SK-N-SH (cell line): ENCODE measurements at regions not wholly inside any gene's neighbourhood (a gene's known extent, or its start where the extent isn't known, plus 50 kb on each side); places are given as distances from the start of the nearest gene placed in this dataset.

Experiments used
- CTCF ChIA-PET: fragments of 300-600, 350-600 bp; formaldehyde crosslinking; extraction: SDS; loops from one replicate; lab custom pipeline; 2021; lab: Yijun Ruan, JAX
- POLR2A ChIA-PET: fragments of 350-600 bp; sonication (Branson Sonifier 250); formaldehyde crosslinking; extraction: SDS; loops from one replicate; lab custom pipeline; 2020; ENCODE audit warnings: antibody characterized with exemption, inconsistent platforms; lab: Yijun Ruan, JAX
- DNase-seq: peaks from one replicate; pipeline ENCODE4 v3.0.0; 2012
- H2AFZ ChIP-seq: fragments of 200-600 bp; sonication (generic); 2 replicates; pipeline ENCODE4 v1.8.1; 2016; ENCODE audit warnings: antibody characterized with exemption, mild to moderate bottlenecking, low read depth
- H3F3A ChIP-seq: fragments of 200-600 bp; sonication (generic); replicated peaks from 2 replicates; pipeline ENCODE3; 2016; ENCODE audit warnings: antibody characterized with exemption, mild to moderate bottlenecking; ENCODE audit not compliant: insufficient read depth
- H3K27ac ChIP-seq, 2 experiments: fragments of 200-500 bp in 1 of 2; fragments of 200-600 bp in 1 of 2; sonication (Bioruptor generic) in 1 of 2; sonication (generic), shearing (Covaris generic) in 1 of 2; 2 replicates each; pipeline versions ENCODE4 v1.5.1 to v1.6.1; 2014 to 2016; ENCODE audit warnings: low read depth in 2 of 2, inconsistent platforms in 1 of 2, low read length in 1 of 2, mild to moderate bottlenecking in 1 of 2, mixed read lengths in 1 of 2
- H3K27me3 ChIP-seq: fragments of 200-600 bp; sonication (generic), shearing (Covaris generic); 2 replicates; pipeline ENCODE4 v1.6.1; 2016; ENCODE audit warnings: mixed run types; ENCODE audit not compliant: insufficient read depth
- H3K36me3 ChIP-seq, 2 experiments: fragments of 200-500 bp in 1 of 2; fragments of 200-600 bp in 1 of 2; sonication (Bioruptor generic) in 1 of 2; sonication (generic) in 1 of 2; replicated peaks in 1 of 2; 2 replicates each; pipeline versions ENCODE3 to v1.5.1; 2014 to 2016; ENCODE audit warnings: low read length in 1 of 2, mild to moderate bottlenecking in 1 of 2; ENCODE audit not compliant: insufficient read depth in 2 of 2, control insufficient read depth in 1 of 2
- H3K4me1 ChIP-seq, 2 experiments: fragments of 200-500 bp in 1 of 2; fragments of 200-600 bp in 1 of 2; sonication (Bioruptor generic) in 1 of 2; sonication (generic), shearing (Covaris generic) in 1 of 2; 2 replicates each; pipeline versions ENCODE4 v1.5.1 to v1.6.1; 2014 to 2016; ENCODE audit warnings: low read depth in 1 of 2, low read length in 1 of 2, mixed run types in 1 of 2; ENCODE audit not compliant: insufficient read depth in 2 of 2, control insufficient read depth in 1 of 2
- H3K4me2 ChIP-seq: fragments of 200-600 bp; sonication (generic), shearing (Covaris generic); 2 replicates; pipeline ENCODE4 v1.6.1; 2017; ENCODE audit warnings: mixed run types
- H3K4me3 ChIP-seq, 2 experiments: fragments of 200-500 bp in 1 of 2; fragments of 200-600 bp in 1 of 2; sonication (Bioruptor generic) in 1 of 2; sonication (generic), shearing (Covaris generic) in 1 of 2; 2 replicates each; pipeline versions ENCODE4 v1.5.1 to v1.8.1; 2014 to 2016; ENCODE audit warnings: low read depth in 2 of 2, inconsistent platforms in 1 of 2, low read length in 1 of 2, mild to moderate bottlenecking in 1 of 2, mixed read lengths in 1 of 2, moderate library complexity in 1 of 2
- H3K79me2 ChIP-seq: fragments of 200-600 bp; sonication (generic); 2 replicates; pipeline ENCODE4 v1.8.1; 2017; ENCODE audit warnings: mild to moderate bottlenecking; ENCODE audit not compliant: insufficient read depth
- H3K9ac ChIP-seq: fragments of 200-600 bp; sonication (generic); 2 replicates; pipeline ENCODE4 v1.6.1; 2017; ENCODE audit warnings: mixed run types
- H3K9me2 ChIP-seq: fragments of 200-600 bp; sonication (generic); 2 replicates; pipeline ENCODE4 v1.6.1; 2017; ENCODE audit warnings: mixed run types
- H3K9me3 ChIP-seq: fragments of 200-600 bp; sonication (generic); 2 replicates; pipeline ENCODE4 v1.6.1; 2017; ENCODE audit warnings: mixed run types, mild to moderate bottlenecking, moderate library complexity
- H4K20me1 ChIP-seq: fragments of 200-600 bp; sonication (generic); 2 replicates; pipeline ENCODE4 v1.6.1; 2017; ENCODE audit warnings: mild to moderate bottlenecking, mixed run types; ENCODE audit not compliant: insufficient read depth
- ELF1 ChIP-seq: IDR thresholded peaks from 2 replicates; pipeline ENCODE4 v1.4.0; 2012
- EZH2phosphoT487 ChIP-seq: fragments of 200-600 bp; sonication (generic); IDR thresholded peaks from 2 replicates; pipeline ENCODE4 v1.6.1; 2017; ENCODE audit warnings: low read depth, mixed run types, mild to moderate bottlenecking, antibody characterized with exemption, moderate library complexity, borderline replicate concordance
- FOXM1 ChIP-seq: IDR thresholded peaks from 2 replicates; pipeline ENCODE4 v1.4.0; 2012; ENCODE audit warnings: low read depth, mild to moderate bottlenecking
- GATA2 ChIP-seq: sonication (generic); formaldehyde crosslinking; IDR thresholded peaks from 2 replicates; pipeline ENCODE4 v1.5.0; 2020; ENCODE audit warnings: mild to moderate bottlenecking, missing genetic modification reagents
- MAX ChIP-seq: IDR thresholded peaks from 2 replicates; pipeline ENCODE4 v1.4.0; 2012; ENCODE audit warnings: low read depth
- MEF2A ChIP-seq: IDR thresholded peaks from 2 replicates; pipeline ENCODE4 v1.4.0; 2012; ENCODE audit warnings: low read depth, borderline replicate concordance
- MXI1 ChIP-seq: IDR thresholded peaks from 2 replicates; pipeline ENCODE4 v1.6.1; 2012; ENCODE audit warnings: mild to moderate bottlenecking, low read depth, low read length, improper control_type of control experiment
- NFIC ChIP-seq: IDR thresholded peaks from 2 replicates; pipeline ENCODE4 v1.4.0; 2012; ENCODE audit warnings: borderline replicate concordance
- PBX3 ChIP-seq: IDR thresholded peaks from 2 replicates; pipeline ENCODE4; 2012
- POLR2AphosphoS5 ChIP-seq: IDR thresholded peaks from 2 replicates; pipeline ENCODE4 v1.6.1; 2012; ENCODE audit warnings: low read depth, low read length
- RAD21 ChIP-seq: IDR thresholded peaks from 2 replicates; pipeline ENCODE4 v1.6.1; 2012; ENCODE audit warnings: mild to moderate bottlenecking, low read length
- RCOR1 ChIP-seq: fragments of 150-350 bp; IDR thresholded peaks from 2 replicates; pipeline ENCODE4 v1.6.1; 2017; ENCODE audit warnings: antibody characterized with exemption, low read length
- RFX5 ChIP-seq: IDR thresholded peaks from 2 replicates; pipeline ENCODE4 v1.6.1; 2012; ENCODE audit warnings: mild to moderate bottlenecking, improper control_type of control experiment, low read length
- RXRA ChIP-seq: IDR thresholded peaks from 2 replicates; pipeline ENCODE4 v1.4.0; 2012; ENCODE audit warnings: low read depth, mild to moderate bottlenecking, borderline replicate concordance
- SIN3A ChIP-seq: IDR thresholded peaks from 2 replicates; pipeline ENCODE4 v1.6.1; 2012; ENCODE audit warnings: low read depth, mild to moderate bottlenecking, low read length, moderate library complexity, borderline replicate concordance
- TCF12 ChIP-seq: IDR thresholded peaks from 2 replicates; pipeline ENCODE4 v1.4.0; 2012
- TEAD4 ChIP-seq: IDR thresholded peaks from 2 replicates; pipeline ENCODE4 v1.4.0; 2012; ENCODE audit warnings: mild to moderate bottlenecking, borderline replicate concordance; ENCODE audit not compliant: insufficient read depth
- YY1 ChIP-seq: IDR thresholded peaks from 2 replicates; pipeline ENCODE4 v1.4.0; 2012; ENCODE audit warnings: low read depth, mild to moderate bottlenecking
- WGBS: methylation state at CpG from one replicate; pipeline ENCODE4 v1.1.6; 2017; ENCODE audit warnings: low lambda C conversion rate; 5-methylcytosine and 5-hydroxymethylcytosine counted together
- TF ChIP-seq, protein P1 (sequence below): fragments of 150-350 bp; IDR thresholded peaks from 2 replicates; pipeline ENCODE4 v1.6.1; 2017; ENCODE audit warnings: antibody characterized with exemption, low read length, low read depth, borderline replicate concordance
- TF ChIP-seq, protein P2 (sequence below): fragments of 200-600 bp; sonication (generic); IDR thresholded peaks from 2 replicates; pipeline ENCODE4 v1.6.1; 2017; ENCODE audit warnings: antibody characterized with exemption, mild to moderate bottlenecking, moderate library complexity

DNA sequence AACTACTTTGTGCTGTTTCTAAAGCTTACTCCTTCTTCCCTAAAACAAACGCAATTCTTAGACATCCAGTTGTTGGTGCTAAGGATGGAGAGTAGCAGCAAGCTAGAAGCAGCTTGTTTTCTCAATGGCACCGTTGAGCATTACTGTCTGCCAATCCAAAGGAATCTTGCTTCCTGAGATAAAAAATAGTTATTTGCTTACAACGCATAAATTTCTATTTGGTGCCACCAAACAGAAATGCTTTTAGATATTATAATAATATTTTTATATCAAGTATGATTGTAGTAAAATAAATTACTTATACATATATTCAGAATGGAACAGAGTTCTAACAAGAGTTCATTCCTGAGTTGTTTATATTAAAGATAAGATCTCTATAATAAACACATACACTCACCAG lies 434.7 kb downstream of the CPS1 start:
- CTCF ChIA-PET, result no interaction called here
- no peaks in the 10 kb centered on the region for H3K27me3 ChIP-seq
- POLR2A ChIA-PET, result no interaction called here
- TF ChIP-seq TEAD4 (no peak), GATA2 (CRISPR knock-in tag) (no peak)
- no peaks in the 10 kb centered on the region for H3K36me3 ChIP-seq
- H3K9ac ChIP-seq, result no peak overlapping the region
- WGBS, result 28% methylated on average over 3 of the region's 3 CpGs
- H3K9me2 ChIP-seq, result peaks cover 3% of the 10 kb centered on the region; the same call in 1 of the 2 replicates
- no peak overlapping the region for H3K4me3 ChIP-seq
- no peaks in the 10 kb centered on the region for H3K79me2 ChIP-seq
- no peaks in the 10 kb centered on the region; a peak in 1 of 4 replicates for H3K4me1 ChIP-seq
- no peak for DNase-seq
- H4K20me1 ChIP-seq, result no peaks in the 10 kb centered on the region
- no peaks in the 10 kb centered on the region for H3F3A ChIP-seq
- no peak overlapping the region for H3K27ac ChIP-seq
- H3K4me2 ChIP-seq, result no peak overlapping the region
- no peaks in the 10 kb centered on the region for H3K9me3 ChIP-seq
- H2AFZ ChIP-seq, result no peak overlapping the region

DNA sequence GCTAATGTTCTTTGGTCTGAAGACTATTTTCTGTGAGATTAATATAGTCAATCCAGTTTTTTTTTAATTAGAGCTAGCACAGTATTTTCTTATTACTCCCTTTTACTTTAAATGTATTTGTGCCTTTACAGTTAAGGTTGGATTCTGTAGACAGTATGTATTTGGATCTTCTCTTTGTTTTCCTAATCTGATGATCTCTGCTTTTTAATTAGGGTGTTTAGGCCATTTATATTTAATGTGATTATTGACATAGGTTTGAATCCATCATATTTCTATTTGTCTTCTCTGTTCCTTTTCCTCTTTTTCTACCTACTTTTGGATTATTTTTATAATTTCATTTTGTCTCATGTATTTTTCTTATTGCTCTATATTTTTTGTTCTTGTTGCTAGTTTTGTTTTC lies 437.7 kb downstream of the CPS1 start:
- Histone ChIP-seq H3K9me3 (no peaks in the 10 kb centered on the region), H3K4me1 (no peaks in the 10 kb centered on the region; a peak in 1 of 4 replicates), H4K20me1 (no peaks in the 10 kb centered on the region), H2AFZ (no peak overlapping the region), H3K9me2 (peaks cover 3% of the 10 kb centered on the region; the same call in 1 of the 2 replicates), H3K9ac (no peak overlapping the region), H3K36me3 (no peaks in the 10 kb centered on the region), H3K27me3 (no peaks in the 10 kb centered on the region), H3F3A (no peaks in the 10 kb centered on the region), H3K79me2 (no peaks in the 10 kb centered on the region), H3K4me2 (no peak overlapping the region), H3K4me3 (no peak overlapping the region), H3K27ac (no peak overlapping the region)
- DNase-seq, result no peak
- ChIA-PET CTCF (no interaction called here), POLR2A (no interaction called here)
- TF ChIP-seq RAD21 (no peak), PBX3 (no peak), MXI1 (no peak), SIN3A (no peak), RFX5 (no peak), GATA2 (CRISPR knock-in tag) (no peak), MEF2A (no peak)
- TF ChIP-seq, protein P1, sequence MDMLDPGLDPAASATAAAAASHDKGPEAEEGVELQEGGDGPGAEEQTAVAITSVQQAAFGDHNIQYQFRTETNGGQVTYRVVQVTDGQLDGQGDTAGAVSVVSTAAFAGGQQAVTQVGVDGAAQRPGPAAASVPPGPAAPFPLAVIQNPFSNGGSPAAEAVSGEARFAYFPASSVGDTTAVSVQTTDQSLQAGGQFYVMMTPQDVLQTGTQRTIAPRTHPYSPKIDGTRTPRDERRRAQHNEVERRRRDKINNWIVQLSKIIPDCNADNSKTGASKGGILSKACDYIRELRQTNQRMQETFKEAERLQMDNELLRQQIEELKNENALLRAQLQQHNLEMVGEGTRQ, result no peak

- Histone ChIP-seq H3K4me2 (no peak overlapping the region), H3K4me3 (no peak overlapping the region)
- CTCF ChIA-PET, result no interaction called here
- TF ChIP-seq MXI1 (no peak), TCF12 (no peak), RAD21 (no peak), MEF2A (no peak), PBX3 (no peak), NFIC (no peak), YY1 (no peak), MAX (no peak), TEAD4 (no peak), FOXM1 (no peak), ELF1 (no peak), RCOR1 (no peak), POLR2AphosphoS5 (no peak), RXRA (no peak), EZH2phosphoT487 (no peak)
- TF ChIP-seq, protein P2, sequence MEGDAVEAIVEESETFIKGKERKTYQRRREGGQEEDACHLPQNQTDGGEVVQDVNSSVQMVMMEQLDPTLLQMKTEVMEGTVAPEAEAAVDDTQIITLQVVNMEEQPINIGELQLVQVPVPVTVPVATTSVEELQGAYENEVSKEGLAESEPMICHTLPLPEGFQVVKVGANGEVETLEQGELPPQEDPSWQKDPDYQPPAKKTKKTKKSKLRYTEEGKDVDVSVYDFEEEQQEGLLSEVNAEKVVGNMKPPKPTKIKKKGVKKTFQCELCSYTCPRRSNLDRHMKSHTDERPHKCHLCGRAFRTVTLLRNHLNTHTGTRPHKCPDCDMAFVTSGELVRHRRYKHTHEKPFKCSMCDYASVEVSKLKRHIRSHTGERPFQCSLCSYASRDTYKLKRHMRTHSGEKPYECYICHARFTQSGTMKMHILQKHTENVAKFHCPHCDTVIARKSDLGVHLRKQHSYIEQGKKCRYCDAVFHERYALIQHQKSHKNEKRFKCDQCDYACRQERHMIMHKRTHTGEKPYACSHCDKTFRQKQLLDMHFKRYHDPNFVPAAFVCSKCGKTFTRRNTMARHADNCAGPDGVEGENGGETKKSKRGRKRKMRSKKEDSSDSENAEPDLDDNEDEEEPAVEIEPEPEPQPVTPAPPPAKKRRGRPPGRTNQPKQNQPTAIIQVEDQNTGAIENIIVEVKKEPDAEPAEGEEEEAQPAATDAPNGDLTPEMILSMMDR, result no peak
Measured at GRCh38 chr2:210997373-210997772, 441.0 kb downstream of the CPS1 start.

More at GRCh38 chr2:210997373-210997772, 441.0 kb downstream of the CPS1 start:
- POLR2A ChIA-PET, result no interaction called here
- no peaks in the 10 kb centered on the region; a peak in 1 of 4 replicates for H3K4me1 ChIP-seq
- peaks cover 3% of the 10 kb centered on the region; the same call in 1 of the 2 replicates for H3K9me2 ChIP-seq
- H2AFZ ChIP-seq, result no peak overlapping the region
- H3F3A ChIP-seq, result no peaks in the 10 kb centered on the region
- no peaks in the 10 kb centered on the region for H4K20me1 ChIP-seq
- no peak overlapping the region for H3K9ac ChIP-seq
- H3K27me3 ChIP-seq, result no peaks in the 10 kb centered on the region
- no peak overlapping the region for H3K27ac ChIP-seq
- no peaks in the 10 kb centered on the region for H3K79me2 ChIP-seq
- no peak for DNase-seq
- no peaks in the 10 kb centered on the region for H3K9me3 ChIP-seq
- no peaks in the 10 kb centered on the region for H3K36me3 ChIP-seq
